HCT116 (cell line): ENCODE measurements at regions not wholly inside any gene's neighbourhood (a gene's known extent, or its start where the extent isn't known, plus 50 kb on each side); places are given as distances from the start of the nearest gene placed in this dataset.

ENCODE experiments used
- CTCF ChIP-seq, 3 experiments: fragments of 200-600 bp in 1 of 3; sonication (generic) in 1 of 3; IDR thresholded peaks in 2 of 3; conservative IDR thresholded peaks in 1 of 3; 2 replicates each; pipeline ENCODE4 v1.5.1; 2012 to 2017; ENCODE audit warnings: low read depth in 2 of 3, low read length in 2 of 3, antibody characterized with exemption in 1 of 3, borderline replicate concordance in 1 of 3, control low read depth in 1 of 3, mild to moderate bottlenecking in 1 of 3, mixed read lengths in 1 of 3, mixed run types in 1 of 3, moderate library complexity in 1 of 3; ENCODE audit not compliant: insufficient read depth in 1 of 3
- FOSL1 ChIP-seq: IDR thresholded peaks from 2 replicates; pipeline ENCODE4 v1.6.1; 2012; ENCODE audit warnings: low read depth
- JUND ChIP-seq: IDR thresholded peaks from 2 replicates; pipeline ENCODE4 v1.6.1; 2012
- POLR2A ChIP-seq: IDR thresholded peaks from 2 replicates; pipeline ENCODE4 v1.7.0; 2011; ENCODE audit warnings: borderline replicate concordance; ENCODE audit not compliant: insufficient read depth, insufficient read length; ENCODE audit errors: extremely low read depth
- ZNF274 ChIP-seq: fragments of 200-500 bp; sonication (Bioruptor generic); IDR thresholded peaks from 2 replicates; pipeline ENCODE4 v1.6.1; 2014; ENCODE audit warnings: mild to moderate bottlenecking, low read depth, low read length, inconsistent platforms

DNA sequence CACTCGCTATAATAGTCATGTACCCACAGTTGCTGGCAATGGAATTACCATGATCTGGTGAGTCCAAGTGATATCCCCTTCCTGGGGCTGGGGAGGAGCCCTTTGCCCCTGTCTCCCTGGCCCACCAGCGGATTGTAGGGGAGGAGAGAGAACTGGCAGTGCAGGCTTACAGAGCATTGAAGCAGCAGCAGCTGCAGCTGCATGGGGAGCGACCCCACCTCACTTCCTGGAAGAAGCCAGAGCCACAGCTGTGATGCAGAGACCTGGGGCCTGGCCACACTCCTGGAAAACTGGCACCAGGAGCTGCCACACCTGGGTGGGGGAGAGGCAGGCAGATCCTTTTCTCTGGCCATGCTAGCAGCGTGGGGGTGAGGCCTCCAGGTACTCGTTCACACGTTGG lies 300.1 kb upstream of the PROK2 start:
- no peak for TF ChIP-seq CTCF (IDR thresholded peaks at IDR 0.05 in 2 of 3, conservative IDR thresholded peaks at IDR 0.05 in 1 of 3; ENCODE audit: borderline replicate concordance in 1 of 3, insufficient read depth in 1 of 3, low read depth in 2 of 3, low read length in 2 of 3)
- no peak for TF ChIP-seq POLR2A
- no peak for TF ChIP-seq ZNF274
- no peak for TF ChIP-seq JUND
- no peak for TF ChIP-seq FOSL1
